ENCODE measurements at regions not wholly inside any gene's neighbourhood (a gene's known extent, or its start where the extent isn't known, plus 50 kb on each side); places are given as distances from the start of the nearest gene placed in this dataset.

DNA sequence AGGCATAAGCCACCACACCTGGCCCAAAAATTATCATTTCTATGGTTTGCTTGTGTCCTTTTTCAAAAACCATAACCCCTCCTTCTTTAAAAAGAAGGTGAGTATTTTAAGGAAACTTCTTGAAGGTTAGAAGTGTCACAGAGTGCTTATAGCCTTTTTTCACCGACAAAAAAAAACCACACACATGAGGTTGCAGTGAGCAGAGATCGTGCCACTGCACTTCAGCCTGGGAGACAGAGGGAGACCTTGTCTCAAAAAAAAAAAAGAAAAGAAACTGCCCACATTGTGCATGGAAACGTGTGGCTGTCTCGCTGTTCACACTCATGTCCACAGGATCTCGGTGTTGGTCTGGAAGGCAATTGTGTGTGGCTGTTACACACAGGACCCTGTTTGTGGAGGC lies 157.4 kb upstream of the PFKP start:
- no peak overlapping the region for H2AFZ ChIP-seq (ENCODE audit: low read length)
- CTCF ChIA-PET (ENCODE audit: unreplicated experiment) = no interaction called here

DNA sequence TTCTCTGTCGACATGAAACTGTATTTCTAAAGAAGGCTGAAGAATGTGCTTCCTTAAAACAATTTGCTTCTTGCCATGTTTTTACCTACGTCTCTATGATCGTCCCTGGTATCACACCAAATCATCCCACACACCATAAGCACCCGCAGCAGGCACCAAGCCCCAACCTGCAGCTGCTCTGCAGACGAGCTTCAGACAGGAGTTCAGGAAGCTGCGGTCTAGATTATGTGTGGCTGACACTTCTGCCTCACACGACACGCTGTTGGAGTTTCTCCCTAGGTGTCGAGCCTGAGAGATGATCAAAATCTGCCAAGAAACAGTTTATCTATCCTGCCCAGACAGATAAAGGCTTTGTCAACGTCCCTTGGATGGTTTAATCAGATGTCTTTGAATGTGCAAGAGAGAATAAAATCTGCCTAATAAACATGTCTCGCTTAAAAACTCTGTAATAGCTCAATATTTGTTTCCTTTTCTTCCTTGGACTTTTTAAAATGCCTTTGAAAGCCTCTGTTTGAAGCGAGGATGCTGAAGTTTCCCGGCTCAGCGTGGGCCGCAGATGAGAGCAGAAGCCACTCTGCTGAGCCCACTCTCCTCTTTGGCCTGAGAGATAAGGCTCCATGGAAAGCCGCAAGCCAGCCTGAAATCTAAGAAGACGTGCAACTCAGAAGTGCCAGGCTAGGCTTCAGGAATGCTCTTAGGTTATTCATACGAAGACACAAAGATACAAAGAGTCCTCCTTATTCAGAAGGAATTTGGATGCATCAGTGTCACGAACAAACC lies 158.3 kb upstream of the PFKP start:
- no TSS peak for BruUV-seq (replicated peaks)
- Histone ChIP-seq H4K20me1 (ENCODE audit: insufficient read depth, low read length) (no peaks in the 10 kb centered on the region), H3K4me2 (ENCODE audit: low read length) (no peak overlapping the region), H3K4me1 (ENCODE audit: insufficient read depth, low read length, poor library complexity, severe bottlenecking) (no peaks in the 10 kb centered on the region), H3K4me3 (ENCODE audit: low read depth, low read length, poor library complexity, severe bottlenecking) (no peak overlapping the region), H3K36me3 (ENCODE audit: insufficient read depth, low read length) (no peaks in the 10 kb centered on the region), H3K9me3 (ENCODE audit: low read length) (no peaks in the 10 kb centered on the region), H2AFZ (ENCODE audit: low read length) (no peak overlapping the region), H3K79me2 (ENCODE audit: insufficient read depth, low read depth, low read length) (no peaks in the 10 kb centered on the region), H3K9me2 (ENCODE audit: insufficient read depth, low read length) (no peaks in the 10 kb centered on the region), H3K27ac (ENCODE audit: low read depth, low read length, poor library complexity, severe bottlenecking) (no peak overlapping the region)
- TF ChIP-seq, protein P1, sequence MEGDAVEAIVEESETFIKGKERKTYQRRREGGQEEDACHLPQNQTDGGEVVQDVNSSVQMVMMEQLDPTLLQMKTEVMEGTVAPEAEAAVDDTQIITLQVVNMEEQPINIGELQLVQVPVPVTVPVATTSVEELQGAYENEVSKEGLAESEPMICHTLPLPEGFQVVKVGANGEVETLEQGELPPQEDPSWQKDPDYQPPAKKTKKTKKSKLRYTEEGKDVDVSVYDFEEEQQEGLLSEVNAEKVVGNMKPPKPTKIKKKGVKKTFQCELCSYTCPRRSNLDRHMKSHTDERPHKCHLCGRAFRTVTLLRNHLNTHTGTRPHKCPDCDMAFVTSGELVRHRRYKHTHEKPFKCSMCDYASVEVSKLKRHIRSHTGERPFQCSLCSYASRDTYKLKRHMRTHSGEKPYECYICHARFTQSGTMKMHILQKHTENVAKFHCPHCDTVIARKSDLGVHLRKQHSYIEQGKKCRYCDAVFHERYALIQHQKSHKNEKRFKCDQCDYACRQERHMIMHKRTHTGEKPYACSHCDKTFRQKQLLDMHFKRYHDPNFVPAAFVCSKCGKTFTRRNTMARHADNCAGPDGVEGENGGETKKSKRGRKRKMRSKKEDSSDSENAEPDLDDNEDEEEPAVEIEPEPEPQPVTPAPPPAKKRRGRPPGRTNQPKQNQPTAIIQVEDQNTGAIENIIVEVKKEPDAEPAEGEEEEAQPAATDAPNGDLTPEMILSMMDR (conservative IDR thresholded peaks at IDR 0.05; ENCODE audit: low read length) = no peak
- no peak for TF ChIP-seq EZH2phosphoT487 (IDR thresholded peaks at IDR 0.05; ENCODE audit: borderline replicate concordance, low read depth, low read length)
- ChIA-PET POLR2A (no interaction called here), CTCF (ENCODE audit: unreplicated experiment) (no interaction called here)
- intact Hi-C loops (cut with micrococcal nuclease; ENCODE audit: unreplicated experiment) = no loop called here
- no peak for DNase-seq (ENCODE audit: low spot score)

More for the DNA sequence above, 157.4 kb upstream of the PFKP start:
- H3K9me2 ChIP-seq (ENCODE audit: insufficient read depth, low read length) = no peaks in the 10 kb centered on the region
- no peak overlapping the region for H3K27ac ChIP-seq (ENCODE audit: low read depth, low read length, poor library complexity, severe bottlenecking)
- no peak overlapping the region for H3K4me3 ChIP-seq (ENCODE audit: low read depth, low read length, poor library complexity, severe bottlenecking)
- no peaks in the 10 kb centered on the region for H3K36me3 ChIP-seq (ENCODE audit: insufficient read depth, low read length)
- POLR2A ChIA-PET = no interaction called here
- no peaks in the 10 kb centered on the region for H4K20me1 ChIP-seq (ENCODE audit: insufficient read depth, low read length)
- no peaks in the 10 kb centered on the region for H3K9me3 ChIP-seq (ENCODE audit: low read length)
- no peaks in the 10 kb centered on the region for H3K79me2 ChIP-seq (ENCODE audit: insufficient read depth, low read depth, low read length)
- H3K4me2 ChIP-seq (ENCODE audit: low read length) = no peak overlapping the region
- H3K4me1 ChIP-seq (ENCODE audit: insufficient read depth, low read length, poor library complexity, severe bottlenecking) = no peaks in the 10 kb centered on the region
- no peak for DNase-seq (ENCODE audit: low spot score)
- intact Hi-C loops (cut with micrococcal nuclease; ENCODE audit: unreplicated experiment) = no loop called here
- TF ChIP-seq EZH2phosphoT487 (IDR thresholded peaks at IDR 0.05; ENCODE audit: borderline replicate concordance, low read depth, low read length) = no peak
- TF ChIP-seq, protein P1 (conservative IDR thresholded peaks at IDR 0.05; ENCODE audit: low read length) = no peak
- BruUV-seq (replicated peaks) = no TSS peak

DNA sequence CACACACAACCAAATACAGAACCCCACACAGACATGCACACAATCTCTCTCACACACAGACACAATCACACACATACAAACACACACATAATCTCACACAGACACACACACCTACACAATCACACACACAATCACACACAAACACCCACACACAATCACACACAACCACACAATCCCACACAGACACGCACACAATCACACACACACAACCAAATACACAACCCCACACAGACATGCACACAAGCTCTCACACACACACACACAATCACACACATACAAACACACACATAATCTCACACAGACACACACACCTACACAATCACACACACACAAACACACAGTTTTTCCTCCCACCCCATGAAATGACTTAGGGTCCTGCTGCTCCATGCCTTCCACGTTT lies 160.4 kb upstream of the PFKP start:
- Histone ChIP-seq H3K9me3 (ENCODE audit: low read length) (no peaks in the 10 kb centered on the region), H3K4me1 (ENCODE audit: insufficient read depth, low read length, poor library complexity, severe bottlenecking) (no peaks in the 10 kb centered on the region), H4K20me1 (ENCODE audit: insufficient read depth, low read length) (no peaks in the 10 kb centered on the region), H3K36me3 (ENCODE audit: insufficient read depth, low read length) (no peaks in the 10 kb centered on the region), H3K4me3 (ENCODE audit: low read depth, low read length, poor library complexity, severe bottlenecking) (no peak overlapping the region), H3K79me2 (ENCODE audit: insufficient read depth, low read depth, low read length) (no peaks in the 10 kb centered on the region), H3K9me2 (ENCODE audit: insufficient read depth, low read length) (no peaks in the 10 kb centered on the region), H3K4me2 (ENCODE audit: low read length) (no peak overlapping the region), H3K27ac (ENCODE audit: low read depth, low read length, poor library complexity, severe bottlenecking) (no peak overlapping the region), H2AFZ (ENCODE audit: low read length) (no peak overlapping the region)
- TF ChIP-seq, protein P1 (conservative IDR thresholded peaks at IDR 0.05; ENCODE audit: low read length) = no peak
- POLR2A ChIA-PET = no interaction called here
- intact Hi-C loops (cut with micrococcal nuclease; ENCODE audit: unreplicated experiment) = no loop called here
- CTCF ChIA-PET (ENCODE audit: unreplicated experiment) = no interaction called here
- DNase-seq (ENCODE audit: low spot score) = no peak
- BruUV-seq (replicated peaks) = no TSS peak
